HepG2 (cell line): ENCODE measurements at regions not wholly inside any gene's neighbourhood (a gene's known extent, or its start where the extent isn't known, plus 50 kb on each side); places are given as distances from the start of the nearest gene placed in this dataset.

Experiments
- ATAC-seq: fragments of 200-7000 bp; cut with Tn5 transposase; 3 replicates; pipeline ENCODE4 v1.9.1; 2020; ENCODE audit warnings: mild to moderate bottlenecking, moderate library complexity
- BruUV-seq: library from RNA; stranded (reverse); fragments of 400-500 nt; replicated peaks from 2 replicates; lab custom pipeline; 2021; lab: Mats Ljungman, UMichigan
- CTCF ChIA-PET: fragments of 300-600 bp; formaldehyde crosslinking; extraction: SDS; loops from one replicate; lab custom pipeline; 2021; ENCODE audit warnings: low total read pairs, inconsistent platforms, low intra/inter-chr PET ratio; lab: Yijun Ruan, JAX
- POLR2A ChIA-PET: fragments of 350-600 bp; sonication (Branson Sonifier 250); formaldehyde crosslinking; loops from one replicate; lab custom pipeline; 2020; ENCODE audit warnings: antibody characterized with exemption, inconsistent platforms; lab: Yijun Ruan, JAX
- DNase-seq: peaks from one replicate; pipeline ENCODE4 v3.0.0-alpha.2; 2015; ENCODE audit warnings: low spot score
- FAIRE-seq: peaks from 3 replicates; lab custom pipeline; 2011; peaks lifted over from hg19 to GRCh38; lab: Jason Lieb, UNC
- H2AFZ ChIP-seq: one replicate; pipeline ENCODE4 v1.6.1; 2011; ENCODE audit warnings: low read length, inconsistent platforms
- H3K27ac ChIP-seq: fragments of 300-600 bp; 3 replicates; pipeline ENCODE4 v1.8.0; 2011; ENCODE audit warnings: mixed run types, mild to moderate bottlenecking, mixed read lengths, low read length, inconsistent platforms; ENCODE audit not compliant: insufficient read depth; ENCODE audit errors: extremely low read length
- H3K27me3 ChIP-seq, 2 experiments: fragments of 200-600 bp in 1 of 2; 2 replicates in 1 of 2; 3 replicates in 1 of 2; pipeline versions ENCODE4 v1.6.0 to v1.8.0; 2011; ENCODE audit warnings: low read length in 2 of 2, mild to moderate bottlenecking in 2 of 2, moderate library complexity in 2 of 2, inconsistent platforms in 1 of 2; ENCODE audit not compliant: insufficient read depth in 2 of 2, control insufficient read depth in 1 of 2
- H3K36me3 ChIP-seq, 2 experiments: fragments of 200-600 bp in 1 of 2; replicated peaks in 1 of 2; 2 replicates in 1 of 2; 3 replicates in 1 of 2; pipeline versions ENCODE4 v1.5.1 to v1.8.0; 2011; ENCODE audit warnings: low read length in 2 of 2, inconsistent platforms in 1 of 2; ENCODE audit not compliant: insufficient read depth in 2 of 2, control insufficient read depth in 1 of 2
- H3K4me1 ChIP-seq: 2 replicates; pipeline ENCODE4 v1.5.1; 2012; ENCODE audit warnings: low read length, inconsistent platforms; ENCODE audit not compliant: insufficient read depth
- H3K4me2 ChIP-seq: 2 replicates; pipeline ENCODE4 v1.6.0; 2011; ENCODE audit warnings: low read depth, low read length, inconsistent platforms
- H3K4me3 ChIP-seq, 3 experiments: fragments of 200-600 bp in 1 of 3; sonication (generic), shearing (Covaris generic) in 1 of 3; replicated peaks in 1 of 3; 2 replicates each; pipeline ENCODE4 v1.5.1; 2011 to 2016; ENCODE audit warnings: low read length in 3 of 3, inconsistent platforms in 2 of 3, low read depth in 2 of 3, mild to moderate bottlenecking in 2 of 3, control low read depth in 1 of 3, mixed read lengths in 1 of 3; ENCODE audit not compliant: insufficient read depth in 1 of 3
- H3K79me2 ChIP-seq: one replicate; pipeline ENCODE4 v1.6.1; 2011; ENCODE audit warnings: low read length, inconsistent platforms; ENCODE audit not compliant: insufficient read depth
- H3K9ac ChIP-seq: 2 replicates; pipeline ENCODE4 v1.6.0; 2011; ENCODE audit warnings: mild to moderate bottlenecking, low read depth, low read length, inconsistent platforms; ENCODE audit not compliant: insufficient read depth
- H3K9me3 ChIP-seq: 2 replicates; pipeline ENCODE4 v1.5.1; 2012; ENCODE audit warnings: mild to moderate bottlenecking, low read length
- H4K20me1 ChIP-seq: 2 replicates; pipeline ENCODE4 v1.6.0; 2011; ENCODE audit warnings: inconsistent platforms, mild to moderate bottlenecking, low read length, moderate library complexity; ENCODE audit not compliant: insufficient read depth
- EP300 ChIP-seq, 3 experiments: sonication (generic) in 1 of 3; formaldehyde crosslinking in 1 of 3; IDR thresholded peaks; 2 replicates each; pipeline versions ENCODE4 v1.5.1 to v1.6.1; 2011 to 2020; ENCODE audit warnings: low read depth in 2 of 3, low read length in 2 of 3, borderline replicate concordance in 1 of 3, improper control_type of control experiment in 1 of 3, mild to moderate bottlenecking in 1 of 3, missing genetic modification reagents in 1 of 3, moderate library complexity in 1 of 3
- ISL2 ChIP-seq: sonication (generic); formaldehyde crosslinking; IDR thresholded peaks from 2 replicates; pipeline ENCODE4 v1.5.0; 2020; ENCODE audit warnings: missing genetic modification reagents
- MIER2 ChIP-seq: IDR thresholded peaks from 2 replicates; pipeline ENCODE4 v1.6.1; 2016; ENCODE audit warnings: missing biosample characterization, missing genetic modification reagents
- SIX4 ChIP-seq: sonication (generic); formaldehyde crosslinking; IDR thresholded peaks from 2 replicates; pipeline ENCODE4 v1.4.0; 2020; ENCODE audit warnings: missing genetic modification reagents
- ZMYM2 ChIP-seq: sonication (generic); formaldehyde crosslinking; IDR thresholded peaks from 2 replicates; pipeline ENCODE4 v1.8.0; 2022; ENCODE audit warnings: mild to moderate bottlenecking, missing genetic modification reagents
- ZNF101 ChIP-seq: sonication (generic); formaldehyde crosslinking; IDR thresholded peaks from 2 replicates; pipeline ENCODE4 v1.4.0; 2020; ENCODE audit warnings: mild to moderate bottlenecking, low read depth, missing genetic modification reagents, borderline replicate concordance
- ZNF12 ChIP-seq: sonication (generic); formaldehyde crosslinking; IDR thresholded peaks from 2 replicates; pipeline ENCODE4 v1.5.0; 2020; ENCODE audit warnings: missing genetic modification reagents
- ZNF558 ChIP-seq: sonication (generic); formaldehyde crosslinking; IDR thresholded peaks from 2 replicates; pipeline ENCODE4 v1.9.0; 2022; ENCODE audit warnings: mild to moderate bottlenecking, missing genetic modification reagents, borderline replicate concordance
- ZNF616 ChIP-seq: sonication (generic); formaldehyde crosslinking; IDR thresholded peaks from 2 replicates; pipeline ENCODE4 v1.5.0; 2020; ENCODE audit warnings: low read depth, mild to moderate bottlenecking, missing genetic modification reagents
- WGBS: methylation state at CpG from one replicate; pipeline ENCODE4 v1.1.6; 2017; ENCODE audit warnings: low lambda C conversion rate; 5-methylcytosine and 5-hydroxymethylcytosine counted together
- in situ Hi-C: cut with HindIII; loops from 2 replicates; pipeline ENCODE4 v1.10.0; 2017; ENCODE audit warnings: low pct_unique_long_range_greater_than_20kb; ENCODE audit not compliant: extremely low pct_ligation_motif_present
- intact Hi-C: fragments of 100-400 bp; cut with micrococcal nuclease; formaldehyde crosslinking; loops from one replicate; pipeline ENCODE4 v1.10.0; 2022; ENCODE audit not compliant: unreplicated experiment
- TF ChIP-seq, protein P1 (sequence below): sonication (generic); formaldehyde crosslinking; IDR thresholded peaks from 2 replicates; pipeline ENCODE4 v1.5.1; 2020; ENCODE audit warnings: mild to moderate bottlenecking, missing genetic modification reagents, borderline replicate concordance
- TF ChIP-seq, protein P2 (sequence below): sonication (generic); formaldehyde crosslinking; IDR thresholded peaks from 2 replicates; pipeline ENCODE4 v1.5.0; 2020; ENCODE audit warnings: mild to moderate bottlenecking, missing genetic modification reagents, moderate library complexity
- TF ChIP-seq, protein P3 (sequence below): sonication (generic); formaldehyde crosslinking; IDR thresholded peaks from 2 replicates; pipeline ENCODE4 v1.8.0; 2022; ENCODE audit warnings: mild to moderate bottlenecking, missing genetic modification reagents, borderline replicate concordance
- TF ChIP-seq, protein P4 (sequence below): IDR thresholded peaks from 2 replicates; pipeline ENCODE4 v1.6.1; 2016; ENCODE audit warnings: missing compliant biosample characterization, missing genetic modification reagents, borderline replicate concordance

DNA sequence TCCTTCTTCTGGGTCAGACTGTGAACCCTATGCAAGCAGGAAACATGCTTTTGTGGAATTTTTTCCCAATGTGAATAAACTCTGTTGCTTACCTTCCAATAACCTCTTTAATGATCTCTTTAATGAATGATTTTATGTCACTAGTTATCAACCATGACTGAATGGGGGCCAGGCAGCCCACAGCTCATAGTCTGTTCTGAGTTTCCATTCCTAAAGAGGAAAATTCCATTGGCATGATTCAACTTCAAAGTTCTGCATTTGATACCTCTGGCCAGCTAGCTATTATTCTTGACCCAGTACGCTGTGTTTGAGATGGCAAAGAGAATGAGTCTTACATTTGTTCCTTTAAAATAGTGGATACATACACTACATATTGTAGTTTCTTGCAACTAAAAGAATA, 867.8 kb upstream of the CELF2 start:
- BruUV-seq = no TSS peak
- no peaks in the 10 kb centered on the region for H3K27me3 ChIP-seq
- 0% methylated on average over 1 of the region's 1 CpG for WGBS
- intact Hi-C loops = no loop called here
- CTCF ChIA-PET = no interaction called here
- H2AFZ ChIP-seq = no peak overlapping the region
- ATAC-seq (no peak), DNase-seq (no peak), FAIRE-seq (no peak)
- POLR2A ChIA-PET = no interaction called here
- no peak overlapping the region for H3K9ac ChIP-seq
- H3K4me3 ChIP-seq = no peak overlapping the region
- H3K27ac ChIP-seq = no peak overlapping the region
- H4K20me1 ChIP-seq = no peaks in the 10 kb centered on the region
- peaks cover 91% of the 10 kb centered on the region for H3K9me3 ChIP-seq
- no peaks in the 10 kb centered on the region for H3K79me2 ChIP-seq
- in situ Hi-C loops = no loop called here
- H3K4me1 ChIP-seq = no peaks in the 10 kb centered on the region
- no peaks in the 10 kb centered on the region for H3K36me3 ChIP-seq
- H3K4me2 ChIP-seq = no peak overlapping the region
- TF ChIP-seq, protein P1, sequence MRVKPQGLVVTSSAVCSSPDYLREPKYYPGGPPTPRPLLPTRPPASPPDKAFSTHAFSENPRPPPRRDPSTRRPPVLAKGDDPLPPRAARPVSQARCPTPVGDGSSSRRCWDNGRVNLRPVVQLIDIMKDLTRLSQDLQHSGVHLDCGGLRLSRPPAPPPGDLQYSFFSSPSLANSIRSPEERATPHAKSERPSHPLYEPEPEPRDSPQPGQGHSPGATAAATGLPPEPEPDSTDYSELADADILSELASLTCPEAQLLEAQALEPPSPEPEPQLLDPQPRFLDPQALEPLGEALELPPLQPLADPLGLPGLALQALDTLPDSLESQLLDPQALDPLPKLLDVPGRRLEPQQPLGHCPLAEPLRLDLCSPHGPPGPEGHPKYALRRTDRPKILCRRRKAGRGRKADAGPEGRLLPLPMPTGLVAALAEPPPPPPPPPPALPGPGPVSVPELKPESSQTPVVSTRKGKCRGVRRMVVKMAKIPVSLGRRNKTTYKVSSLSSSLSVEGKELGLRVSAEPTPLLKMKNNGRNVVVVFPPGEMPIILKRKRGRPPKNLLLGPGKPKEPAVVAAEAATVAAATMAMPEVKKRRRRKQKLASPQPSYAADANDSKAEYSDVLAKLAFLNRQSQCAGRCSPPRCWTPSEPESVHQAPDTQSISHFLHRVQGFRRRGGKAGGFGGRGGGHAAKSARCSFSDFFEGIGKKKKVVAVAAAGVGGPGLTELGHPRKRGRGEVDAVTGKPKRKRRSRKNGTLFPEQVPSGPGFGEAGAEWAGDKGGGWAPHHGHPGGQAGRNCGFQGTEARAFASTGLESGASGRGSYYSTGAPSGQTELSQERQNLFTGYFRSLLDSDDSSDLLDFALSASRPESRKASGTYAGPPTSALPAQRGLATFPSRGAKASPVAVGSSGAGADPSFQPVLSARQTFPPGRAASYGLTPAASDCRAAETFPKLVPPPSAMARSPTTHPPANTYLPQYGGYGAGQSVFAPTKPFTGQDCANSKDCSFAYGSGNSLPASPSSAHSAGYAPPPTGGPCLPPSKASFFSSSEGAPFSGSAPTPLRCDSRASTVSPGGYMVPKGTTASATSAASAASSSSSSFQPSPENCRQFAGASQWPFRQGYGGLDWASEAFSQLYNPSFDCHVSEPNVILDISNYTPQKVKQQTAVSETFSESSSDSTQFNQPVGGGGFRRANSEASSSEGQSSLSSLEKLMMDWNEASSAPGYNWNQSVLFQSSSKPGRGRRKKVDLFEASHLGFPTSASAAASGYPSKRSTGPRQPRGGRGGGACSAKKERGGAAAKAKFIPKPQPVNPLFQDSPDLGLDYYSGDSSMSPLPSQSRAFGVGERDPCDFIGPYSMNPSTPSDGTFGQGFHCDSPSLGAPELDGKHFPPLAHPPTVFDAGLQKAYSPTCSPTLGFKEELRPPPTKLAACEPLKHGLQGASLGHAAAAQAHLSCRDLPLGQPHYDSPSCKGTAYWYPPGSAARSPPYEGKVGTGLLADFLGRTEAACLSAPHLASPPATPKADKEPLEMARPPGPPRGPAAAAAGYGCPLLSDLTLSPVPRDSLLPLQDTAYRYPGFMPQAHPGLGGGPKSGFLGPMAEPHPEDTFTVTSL (CRISPR knock-in tag) = no peak
- TF ChIP-seq, protein P2, sequence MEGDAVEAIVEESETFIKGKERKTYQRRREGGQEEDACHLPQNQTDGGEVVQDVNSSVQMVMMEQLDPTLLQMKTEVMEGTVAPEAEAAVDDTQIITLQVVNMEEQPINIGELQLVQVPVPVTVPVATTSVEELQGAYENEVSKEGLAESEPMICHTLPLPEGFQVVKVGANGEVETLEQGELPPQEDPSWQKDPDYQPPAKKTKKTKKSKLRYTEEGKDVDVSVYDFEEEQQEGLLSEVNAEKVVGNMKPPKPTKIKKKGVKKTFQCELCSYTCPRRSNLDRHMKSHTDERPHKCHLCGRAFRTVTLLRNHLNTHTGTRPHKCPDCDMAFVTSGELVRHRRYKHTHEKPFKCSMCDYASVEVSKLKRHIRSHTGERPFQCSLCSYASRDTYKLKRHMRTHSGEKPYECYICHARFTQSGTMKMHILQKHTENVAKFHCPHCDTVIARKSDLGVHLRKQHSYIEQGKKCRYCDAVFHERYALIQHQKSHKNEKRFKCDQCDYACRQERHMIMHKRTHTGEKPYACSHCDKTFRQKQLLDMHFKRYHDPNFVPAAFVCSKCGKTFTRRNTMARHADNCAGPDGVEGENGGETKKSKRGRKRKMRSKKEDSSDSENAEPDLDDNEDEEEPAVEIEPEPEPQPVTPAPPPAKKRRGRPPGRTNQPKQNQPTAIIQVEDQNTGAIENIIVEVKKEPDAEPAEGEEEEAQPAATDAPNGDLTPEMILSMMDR (CRISPR knock-in tag) = no peak
- TF ChIP-seq ZNF101 (CRISPR knock-in tag) (no peak), EP300 (IDR thresholded peaks at IDR 0.05; ENCODE audit: low read depth in 2 of 2, low read length in 2 of 2) (no peak), EP300 (CRISPR knock-in tag; IDR thresholded peaks at IDR 0.05; ENCODE audit: borderline replicate concordance) (no peak), ZNF558 (no peak), ZNF12 (CRISPR knock-in tag) (no peak), MIER2 (CRISPR knock-in tag) (no peak), SIX4 (CRISPR knock-in tag) (no peak), ZMYM2 (CRISPR knock-in tag) (no peak), ISL2 (CRISPR knock-in tag) (no peak), ZNF616 (CRISPR knock-in tag) (no peak)
- TF ChIP-seq, protein P3, sequence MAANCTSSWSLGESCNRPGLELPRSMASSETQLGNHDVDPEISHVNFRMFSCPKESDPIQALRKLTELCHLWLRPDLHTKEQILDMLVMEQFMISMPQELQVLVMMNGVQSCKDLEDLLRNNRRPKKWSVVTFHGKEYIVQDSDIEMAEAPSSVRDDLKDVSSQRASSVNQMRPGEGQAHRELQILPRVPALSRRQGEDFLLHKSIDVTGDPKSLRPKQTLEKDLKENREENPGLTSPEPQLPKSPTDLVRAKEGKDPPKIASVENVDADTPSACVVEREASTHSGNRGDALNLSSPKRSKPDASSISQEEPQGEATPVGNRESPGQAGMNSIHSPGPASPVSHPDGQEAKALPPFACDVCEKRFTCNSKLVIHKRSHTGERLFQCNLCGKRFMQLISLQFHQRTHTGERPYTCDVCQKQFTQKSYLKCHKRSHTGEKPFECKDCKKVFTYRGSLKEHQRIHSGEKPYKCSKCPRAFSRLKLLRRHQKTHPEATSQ (CRISPR knock-in tag) = no peak
- TF ChIP-seq, protein P4, sequence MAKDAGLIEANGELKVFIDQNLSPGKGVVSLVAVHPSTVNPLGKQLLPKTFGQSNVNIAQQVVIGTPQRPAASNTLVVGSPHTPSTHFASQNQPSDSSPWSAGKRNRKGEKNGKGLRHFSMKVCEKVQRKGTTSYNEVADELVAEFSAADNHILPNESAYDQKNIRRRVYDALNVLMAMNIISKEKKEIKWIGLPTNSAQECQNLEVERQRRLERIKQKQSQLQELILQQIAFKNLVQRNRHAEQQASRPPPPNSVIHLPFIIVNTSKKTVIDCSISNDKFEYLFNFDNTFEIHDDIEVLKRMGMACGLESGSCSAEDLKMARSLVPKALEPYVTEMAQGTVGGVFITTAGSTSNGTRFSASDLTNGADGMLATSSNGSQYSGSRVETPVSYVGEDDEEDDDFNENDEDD (CRISPR knock-in tag) = no peak
